ENCODE measurements at regions not wholly inside any gene's neighbourhood (a gene's known extent, or its start where the extent isn't known, plus 50 kb on each side); places are given as distances from the start of the nearest gene placed in this dataset.

DNA sequence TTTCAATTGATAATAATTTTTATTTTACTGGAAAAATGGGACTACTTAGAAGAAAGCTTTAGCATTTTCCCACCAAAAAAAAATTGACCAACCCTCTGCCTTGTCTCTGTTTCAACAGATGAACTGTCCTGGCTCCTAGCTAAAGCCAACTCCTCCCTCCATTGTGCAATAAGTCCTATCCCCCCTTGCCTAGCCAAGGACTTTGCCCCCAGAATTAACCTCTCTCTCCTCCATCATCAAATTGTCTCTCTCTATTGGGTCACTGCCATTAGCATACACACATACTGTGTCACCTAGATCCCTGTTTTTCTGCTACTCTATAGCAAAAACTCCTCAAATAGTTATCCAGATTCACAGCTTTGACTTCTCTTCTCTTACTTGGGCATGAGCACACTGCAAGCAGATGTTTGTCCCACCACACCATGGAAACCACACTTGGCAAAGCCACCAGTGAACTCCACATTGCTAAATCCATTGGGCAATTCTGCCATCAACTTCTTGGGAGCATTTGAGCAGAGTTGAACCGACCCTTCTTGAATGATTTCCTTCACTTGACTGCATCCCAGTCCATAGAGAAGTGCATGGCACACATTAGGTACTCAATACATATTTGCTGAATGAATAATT is 91.4 kb upstream of the NEBL start:
- H3K18ac ChIP-seq (ENCODE audit: extremely low read depth, low read length), result no peak overlapping the region
- no peak overlapping the region for H2AK5ac ChIP-seq (ENCODE audit: low read depth, low read length)
- no peak overlapping the region for H2BK120ac ChIP-seq (replicated peaks; ENCODE audit: low read depth, low read length)
- H3K9ac ChIP-seq (replicated peaks in 1 of 4; ENCODE audit: extremely low read depth in 1 of 4, low read depth in 3 of 4, low read length in 3 of 4), result no peak overlapping the region
- H3K4ac ChIP-seq (replicated peaks; ENCODE audit: insufficient read length, low read depth, low read length), result no peak overlapping the region
- no peak overlapping the region for H2BK15ac ChIP-seq (ENCODE audit: low read length)
- FAIRE-seq (no peak), DNase-seq (ENCODE audit: low read depth in 1 of 2, low spot score in 2 of 2) (no peak)
- H2AFZ ChIP-seq (ENCODE audit: low read length), result no peak overlapping the region
- H3K56ac ChIP-seq (replicated peaks; ENCODE audit: insufficient read length, low read depth, low read length), result no peak overlapping the region
- no peaks in the 10 kb centered on the region for H3K79me1 ChIP-seq (ENCODE audit: low read depth, low read length)
- H3K4me2 ChIP-seq (ENCODE audit: insufficient read depth in 1 of 2, low read depth in 2 of 2, low read length in 2 of 2), result no peak overlapping the region
- no peaks in the 10 kb centered on the region for H3K4me1 ChIP-seq (replicated peaks in 1 of 4; ENCODE audit: control insufficient read depth in 3 of 4, insufficient read depth in 4 of 4, low read length in 3 of 4)
- no peak overlapping the region for H4K8ac ChIP-seq (ENCODE audit: extremely low read depth, insufficient read depth, low read length)
- no peak overlapping the region for H3K4me3 ChIP-seq (ENCODE audit: extremely low read depth in 1 of 4, insufficient read depth in 2 of 4, low read depth in 3 of 4, low read length in 4 of 4)
- H3K36me3 ChIP-seq (ENCODE audit: control insufficient read depth in 2 of 4, insufficient read depth in 4 of 4, low read length in 3 of 4), result no peaks in the 10 kb centered on the region
- 94% methylated on average over 1 of the region's 1 CpG; no CpG with 5 or more reads in 1 of the 2 experiments for WGBS, 2 experiments (ENCODE audit: extremely low coverage in 1 of 2, insufficient coverage in 1 of 2, insufficient read length in 1 of 2, insufficient replicate concordance in 2 of 2, low coverage in 1 of 2, low lambda C conversion rate in 2 of 2, missing lambda C conversion rate in 1 of 2)
- no peak overlapping the region for H4K5ac ChIP-seq (ENCODE audit: insufficient read length, low read depth, low read length)
- ChIA-PET POLR2A (ENCODE audit: partially characterized antibody) (no interaction called here), CTCF (ENCODE audit: partially characterized antibody) (no interaction called here)
- no peaks in the 10 kb centered on the region for H3K27me3 ChIP-seq (replicated peaks in 1 of 4; ENCODE audit: control insufficient read depth in 3 of 4, extremely low read depth in 1 of 4, insufficient read depth in 3 of 4, low read length in 3 of 4)
- no peak overlapping the region for H3K14ac ChIP-seq (ENCODE audit: insufficient read length)
- no peaks in the 10 kb centered on the region for H3K79me2 ChIP-seq (ENCODE audit: control insufficient read depth in 1 of 2, insufficient read depth in 2 of 2, low read length in 2 of 2)
- no peak overlapping the region for H4K91ac ChIP-seq (replicated peaks; ENCODE audit: insufficient read length, low read length)
- no peak overlapping the region for H2BK12ac ChIP-seq (ENCODE audit: low read depth, low read length)
- H3K27ac ChIP-seq (ENCODE audit: low read depth, low read length), result no peak overlapping the region
- no peak overlapping the region for H3K23ac ChIP-seq (ENCODE audit: insufficient read length)
- TF ChIP-seq CEBPB (IDR thresholded peaks at IDR 0.05; ENCODE audit: low read depth, low read length), result no peak
- H3K9me3 ChIP-seq (ENCODE audit: insufficient read depth in 2 of 2, low read depth in 1 of 2, low read length in 1 of 2), result no peaks in the 10 kb centered on the region; a peak in 1 of 4 replicates
- no peaks in the 10 kb centered on the region for H3K23me2 ChIP-seq (ENCODE audit: low read depth, low read length)
- H2BK5ac ChIP-seq (ENCODE audit: low read depth, low read length), result no peak overlapping the region
- no peak overlapping the region for H2BK20ac ChIP-seq (ENCODE audit: low read length)
- H4K20me1 ChIP-seq (replicated peaks in 1 of 2; ENCODE audit: control insufficient read depth in 1 of 2, insufficient read depth in 2 of 2, low read length in 2 of 2), result no peaks in the 10 kb centered on the region
